ENCODE measurements at regions not wholly inside any gene's neighbourhood (a gene's known extent, or its start where the extent isn't known, plus 50 kb on each side); places are given as distances from the start of the nearest gene placed in this dataset.

GRCh38 chr14:89032086-89032649, 207.7 kb downstream of the TTC8 start:
- H2BK12ac ChIP-seq (ENCODE audit: insufficient read length, low read depth, low read length) = no peak overlapping the region
- H3K9me3 Mint-ChIP-seq = peaks cover 3 to 4% of the 10 kb centered on the region in 2 experiments
- H2BK20ac ChIP-seq (ENCODE audit: low read depth, low read length, poor library complexity, severe bottlenecking) = no peak overlapping the region
- H4K91ac ChIP-seq (ENCODE audit: insufficient read length, low read depth, low read length) = no peak overlapping the region
- H3K79me2 ChIP-seq (ENCODE audit: insufficient read depth, low read length) = no peaks in the 10 kb centered on the region
- no peaks in the 10 kb centered on the region for H3K4me1 ChIP-seq (ENCODE audit: insufficient read depth, low read length)
- no peak overlapping the region for H3K23ac ChIP-seq (ENCODE audit: insufficient read length, low read depth, low read length)
- no peaks in the 10 kb centered on the region for H3K9me3 ChIP-seq (ENCODE audit: control insufficient read depth, low read depth, low read length)
- no peaks in the 10 kb centered on the region for H3K79me1 ChIP-seq (ENCODE audit: insufficient read depth, low read depth, low read length, poor library complexity, severe bottlenecking)
- no peak overlapping the region for H3K9ac ChIP-seq (ENCODE audit: extremely low read depth, insufficient read length, low read length)
- no peak overlapping the region for H2BK15ac ChIP-seq (ENCODE audit: low read depth, low read length)
- H4K8ac ChIP-seq (replicated peaks; ENCODE audit: insufficient read length, low read depth, low read length) = no peak overlapping the region
- H3K23me2 ChIP-seq (ENCODE audit: insufficient read length, low read depth, low read length, poor library complexity, severe bottlenecking) = peaks cover 3% of the 10 kb centered on the region
- WGBS (ENCODE audit: extremely low coverage, insufficient read length, low lambda C conversion rate) = no CpG with 5 or more reads among the region's 8 CpGs
- H3K27ac Mint-ChIP-seq = no peak overlapping the region
- no peak overlapping the region for H3K27ac ChIP-seq (ENCODE audit: insufficient read length, low read depth, low read length)
- peaks cover 53% of the 10 kb centered on the region for H3K27me3 Mint-ChIP-seq (ENCODE audit: low read depth)
- H3K4me3 Mint-ChIP-seq = no peak overlapping the region
- H2BK120ac ChIP-seq (ENCODE audit: low read depth, low read length, poor library complexity, severe bottlenecking) = no peak overlapping the region
- H3K14ac ChIP-seq (ENCODE audit: insufficient read depth, low read length) = no peak overlapping the region
- H3K4me1 Mint-ChIP-seq = peaks cover 0 to 4% of the 10 kb centered on the region in 2 experiments; a peak in 2 of 4 replicates
- H3K4me2 ChIP-seq (ENCODE audit: insufficient read depth, insufficient read length, low read length) = no peak overlapping the region
- no peak overlapping the region for H3K56ac ChIP-seq (ENCODE audit: insufficient read length, low read depth, low read length)
- peaks cover 11% of the 10 kb centered on the region; the same call in 1 of the 2 replicates for H3K27me3 ChIP-seq (ENCODE audit: insufficient read depth, low read length)
- no peak overlapping the region for H3K4ac ChIP-seq (ENCODE audit: low read depth, low read length)
- peaks cover 0 to 3% (median 0%) of the 10 kb centered on the region in 3 experiments; a peak in 2 of 7 replicates for H3K36me3 Mint-ChIP-seq (ENCODE audit: insufficient read depth in 1 of 3, low read depth in 3 of 3)
- no peak overlapping the region for H2AK5ac ChIP-seq (ENCODE audit: insufficient read length, low read length)
- no peak overlapping the region for H4K5ac ChIP-seq (ENCODE audit: insufficient read length, low read depth, low read length)
- H4K20me1 ChIP-seq (ENCODE audit: control insufficient read depth, insufficient read depth, insufficient read length) = no peaks in the 10 kb centered on the region
- H2BK5ac ChIP-seq (ENCODE audit: insufficient read length, low read length) = no peak overlapping the region
- DNase-seq = peak; percentile 40
- H3T11ph ChIP-seq (ENCODE audit: low read length) = no peak overlapping the region
- no peak overlapping the region for H2AFZ ChIP-seq (ENCODE audit: low read length)
- no peak overlapping the region for H3K18ac ChIP-seq (ENCODE audit: insufficient read length, low read depth, low read length)
- TF ChIP-seq CTCF (conservative IDR thresholded peaks at IDR 0.05) = no peak
